ENCODE measurements at regions not wholly inside any gene's neighbourhood (a gene's known extent, or its start where the extent isn't known, plus 50 kb on each side); places are given as distances from the start of the nearest gene placed in this dataset.

DNA sequence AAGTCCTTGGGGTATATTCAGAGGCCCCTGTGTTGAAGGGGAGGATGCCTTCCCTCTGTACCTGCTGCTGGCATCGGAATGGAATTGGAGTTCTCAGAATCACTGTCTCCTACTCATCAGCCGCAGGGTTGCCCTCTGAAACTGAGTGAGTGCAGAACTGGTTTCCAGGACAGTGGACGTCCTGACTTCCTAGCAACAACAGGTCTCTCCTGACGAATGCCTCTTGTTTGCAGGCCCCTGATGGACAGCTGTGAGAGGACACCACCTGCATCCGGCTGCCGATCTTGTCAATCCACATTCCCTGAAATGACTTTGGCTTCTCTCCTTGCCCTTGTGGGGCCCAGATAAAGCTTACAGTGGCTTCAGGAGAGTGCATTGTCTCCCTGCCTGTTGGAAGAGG, 274.5 kb downstream of the NSG2 start:
- no peak for TF ChIP-seq POLR2A (IDR thresholded peaks at IDR 0.05; ENCODE audit: low read length)
- no peak for TF ChIP-seq GATA1 (IDR thresholded peaks at IDR 0.05; ENCODE audit: low read depth, low read length)

Measured in erythroblast (primary cell).